GM21515 (cell line): ENCODE measurements at regions not wholly inside any gene's neighbourhood (a gene's known extent, or its start where the extent isn't known, plus 50 kb on each side); places are given as distances from the start of the nearest gene placed in this dataset.

Source experiments
- ATAC-seq: cut with Tn5 transposase; IDR thresholded peaks from one replicate; pipeline ENCODE4 v1.9.1; 2021; ENCODE audit not compliant: unreplicated experiment

GRCh38 chr4:126087101-126087500 lies 772.3 kb downstream of the FAT4 start:
- no peak for ATAC-seq

- ATAC-seq, result no peak
These were observed 782.5 kb downstream of the FAT4 start for GRCh38 chr4:126097155-126097799.

DNA sequence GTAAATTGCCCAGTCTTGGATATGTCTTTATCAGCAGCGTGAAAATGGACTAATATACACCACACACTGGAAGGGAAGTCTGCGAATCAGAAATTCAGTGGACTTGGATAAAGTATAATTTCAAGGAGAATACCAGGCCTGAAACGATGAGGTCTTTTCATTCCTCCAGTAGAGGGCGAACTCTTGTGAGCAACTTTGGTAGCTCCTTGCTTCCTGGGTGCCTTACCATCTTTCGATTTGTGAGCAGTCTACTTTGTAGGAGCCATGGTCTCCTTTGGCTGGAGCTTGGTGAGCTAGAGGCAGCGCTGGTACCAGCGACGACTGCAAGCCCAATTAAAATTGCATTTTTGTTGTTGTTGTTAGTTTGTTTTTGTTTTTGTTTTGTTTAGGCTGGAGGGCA lies 791.9 kb downstream of the FAT4 start:
- ATAC-seq, result no peak

- no peak for ATAC-seq
These were observed 795.1 kb downstream of the FAT4 start for GRCh38 chr4:126109836-126110235.

- no peak for ATAC-seq
These were observed 798.3 kb downstream of the FAT4 start for GRCh38 chr4:126113058-126113457.

DNA sequence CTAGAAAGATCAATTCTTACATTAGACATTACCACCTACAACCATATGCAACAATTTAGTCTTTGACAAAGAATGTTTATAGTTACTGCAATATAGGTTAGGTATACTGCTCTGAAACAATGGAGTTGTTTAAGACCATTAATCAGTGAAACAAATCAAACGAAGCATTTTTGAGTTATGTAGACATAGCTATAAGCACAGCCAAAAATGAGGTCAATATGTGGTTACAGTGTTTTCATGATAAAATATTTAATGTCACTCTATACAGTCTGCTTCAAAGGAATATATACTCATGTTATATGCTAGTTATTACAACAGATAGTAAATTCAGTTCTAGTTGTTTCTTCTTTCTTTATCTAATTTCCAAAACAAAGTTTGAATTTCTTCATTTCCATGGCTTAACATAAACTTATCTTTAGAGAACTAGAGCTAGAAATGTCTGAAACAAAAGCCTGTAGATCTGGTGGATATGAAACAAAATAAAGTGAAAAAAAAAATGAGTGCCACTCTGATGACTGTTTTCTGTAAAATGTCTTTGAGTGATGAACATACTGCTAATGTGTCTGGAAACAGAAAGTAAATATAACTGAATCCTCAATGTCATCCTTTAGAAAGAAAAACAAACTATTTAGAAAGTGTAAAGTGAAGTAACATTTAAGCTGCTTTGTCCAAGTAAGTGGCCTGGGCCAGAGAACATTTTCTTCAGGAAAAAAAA lies 809.0 kb downstream of the FAT4 start:
- no peak for ATAC-seq

DNA sequence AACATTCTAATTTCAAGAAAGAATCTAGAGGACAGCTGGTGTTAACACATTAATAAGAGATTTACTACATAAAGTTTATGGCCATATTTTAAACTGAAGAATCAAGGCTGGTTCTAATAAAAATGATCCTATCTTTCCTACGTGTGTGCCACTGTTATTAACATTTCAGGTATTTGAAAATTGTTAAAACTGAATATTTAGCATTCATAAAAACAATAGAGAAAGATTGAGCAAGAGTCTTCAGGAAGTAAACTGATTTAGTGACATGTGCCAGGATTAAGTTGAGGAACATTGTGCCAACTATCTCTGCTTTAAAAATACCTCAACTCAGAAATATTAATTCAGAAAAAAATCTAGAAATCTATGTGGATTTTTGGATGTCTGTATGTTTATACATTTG lies 810.1 kb downstream of the FAT4 start:
- no peak for ATAC-seq

DNA sequence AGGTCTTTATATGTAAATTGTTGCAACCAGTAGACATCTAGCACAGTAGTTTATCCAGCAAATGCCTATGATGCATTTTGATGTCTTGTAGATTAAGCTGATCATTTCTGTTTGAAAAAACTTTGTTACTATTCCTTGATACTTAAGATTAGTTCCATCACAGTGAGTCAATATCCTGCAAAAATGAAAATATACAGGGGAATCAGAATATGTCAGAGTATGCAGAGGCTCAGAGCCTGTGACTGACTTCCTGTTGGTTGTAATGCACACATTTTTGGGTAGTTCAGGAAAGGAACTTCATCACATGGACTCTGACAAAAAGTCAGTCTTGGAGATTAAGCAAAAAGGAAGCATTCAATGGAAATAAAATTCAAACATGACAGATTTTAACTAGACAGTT lies 815.5 kb downstream of the FAT4 start:
- no peak for ATAC-seq

- no peak for ATAC-seq
These were observed 822.4 kb downstream of the FAT4 start for GRCh38 chr4:126136922-126137781.

GRCh38 chr4:126137782-126138170 lies 823.0 kb downstream of the FAT4 start:
- ATAC-seq, result no peak

DNA sequence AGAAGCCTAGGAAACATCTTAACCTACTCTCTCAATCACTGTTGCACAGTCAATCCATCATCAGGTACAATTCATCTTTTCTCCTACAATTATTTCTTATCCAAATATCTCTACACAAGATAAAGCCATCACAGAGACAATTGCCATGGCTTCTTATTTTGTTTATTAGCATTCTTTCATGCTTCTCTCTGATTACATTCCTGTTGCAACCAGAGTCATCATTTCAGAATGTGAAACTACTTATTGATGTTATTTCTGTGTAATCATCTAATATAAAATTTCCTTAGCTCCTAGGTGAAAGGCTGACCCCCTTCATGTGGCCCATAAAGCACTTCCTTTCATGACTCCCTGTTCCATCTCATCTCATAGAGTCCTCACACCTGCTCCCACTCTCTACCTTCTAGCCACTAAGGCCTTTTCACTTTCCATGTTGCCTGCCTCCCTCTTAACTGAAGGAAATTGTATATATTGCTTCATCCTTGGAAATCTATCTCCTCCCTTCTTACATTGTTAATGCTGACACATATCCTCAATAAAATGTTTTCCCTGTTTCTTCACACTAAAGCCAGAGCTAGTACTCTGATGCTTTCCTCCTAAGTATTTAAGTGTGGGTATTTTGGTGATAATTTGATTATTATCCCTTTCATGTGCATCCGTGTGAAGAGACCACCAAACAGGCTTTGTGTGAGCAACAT lies 829.9 kb downstream of the FAT4 start:
- ATAC-seq, result no peak

DNA sequence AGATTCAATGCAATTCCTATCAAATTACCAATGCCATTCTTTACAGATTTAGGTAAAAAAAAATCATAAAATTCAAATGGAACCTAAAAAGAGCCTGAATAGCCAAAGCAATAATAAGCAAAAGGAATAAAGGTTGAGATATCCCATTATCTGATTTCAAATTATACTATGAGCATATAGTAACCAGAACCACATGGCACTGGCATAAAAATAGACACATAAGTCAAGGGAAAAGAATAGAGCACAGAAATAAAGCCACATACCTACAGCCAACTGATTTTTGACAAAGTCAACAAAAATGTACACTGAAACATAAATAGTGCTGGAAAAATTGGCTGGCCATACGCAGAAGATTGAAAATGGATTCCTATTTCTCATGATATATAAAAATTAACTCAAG lies 853.7 kb downstream of the FAT4 start:
- no peak for ATAC-seq

GRCh38 chr4:126172126-126172525 lies 857.4 kb downstream of the FAT4 start:
- no peak for ATAC-seq

GRCh38 chr4:126174627-126175026 lies 859.9 kb downstream of the FAT4 start:
- ATAC-seq, result no peak

GRCh38 chr4:126180642-126181041 lies 865.9 kb downstream of the FAT4 start:
- ATAC-seq, result no peak

DNA sequence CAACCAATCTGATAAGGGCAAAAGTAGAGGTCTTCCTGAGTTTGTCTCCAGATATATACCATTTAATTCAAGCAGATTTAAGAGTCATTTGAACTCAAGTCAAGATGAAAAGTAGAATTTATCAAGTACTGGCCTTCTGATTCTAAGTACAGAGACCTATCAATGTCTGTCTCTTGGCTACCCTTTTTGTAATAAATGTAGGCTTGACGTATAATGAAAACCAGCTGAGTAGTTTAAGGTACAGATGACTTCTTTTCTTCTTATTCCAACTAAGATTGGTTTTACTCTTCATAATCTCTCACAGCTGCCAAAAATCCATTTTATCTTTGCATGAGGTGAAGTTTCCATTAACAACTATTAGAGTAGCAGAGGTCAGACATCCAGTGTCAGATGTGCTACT lies 867.6 kb downstream of the FAT4 start:
- no peak for ATAC-seq

DNA sequence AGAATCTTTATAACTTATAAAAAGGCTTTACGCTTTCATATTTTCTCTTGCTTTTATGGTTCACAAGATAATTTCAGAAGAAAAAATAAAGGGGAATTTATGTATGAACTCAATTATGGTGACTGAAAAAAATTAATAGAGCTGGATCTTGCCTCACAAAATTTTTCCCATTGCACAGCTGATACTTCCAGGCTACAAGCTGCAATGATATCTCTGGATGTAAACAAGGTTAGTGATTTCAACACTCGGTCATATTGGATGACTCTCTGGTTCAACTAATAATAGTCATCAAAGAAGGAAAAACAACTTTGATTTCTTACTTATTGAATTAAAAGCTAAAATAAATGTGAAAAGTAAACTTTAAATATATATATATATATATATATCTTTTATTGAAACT lies 868.0 kb downstream of the FAT4 start:
- no peak for ATAC-seq

GRCh38 chr4:126183206-126183605 lies 868.5 kb downstream of the FAT4 start:
- no peak for ATAC-seq

GRCh38 chr4:126191536-126191935 lies 876.8 kb downstream of the FAT4 start:
- ATAC-seq, result no peak

DNA sequence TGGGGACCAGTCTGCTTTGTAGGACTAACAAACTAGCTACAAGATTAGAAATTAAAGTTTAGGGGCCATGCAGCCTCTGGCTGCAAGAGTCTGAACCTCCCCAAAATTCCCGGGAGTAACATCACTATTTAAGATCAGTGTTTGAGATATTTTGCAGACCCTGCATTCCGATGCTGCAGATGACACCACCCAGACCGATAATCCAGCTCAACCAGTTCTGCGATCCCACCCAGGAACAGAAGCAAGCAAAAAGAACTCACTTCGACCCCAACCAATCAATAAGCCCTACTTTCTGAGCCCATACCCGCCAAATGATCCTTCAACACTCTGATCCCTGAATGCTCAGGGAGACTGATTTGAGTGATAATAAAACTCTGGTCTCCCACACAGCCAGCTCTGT lies 877.8 kb downstream of the FAT4 start:
- no peak for ATAC-seq
